ENCODE measurements at regions not wholly inside any gene's neighbourhood (a gene's known extent, or its start where the extent isn't known, plus 50 kb on each side); places are given as distances from the start of the nearest gene placed in this dataset.
"Not testable (repeated sequence)": the region's sequence is repeated elsewhere in the genome, so short reads cannot be mapped to it uniquely, and the experiment has no call there.

- Histone ChIP-seq H3K4me1 (ENCODE audit: insufficient read depth, low read length, poor library complexity, severe bottlenecking) (no peaks in the 10 kb centered on the region), H4K20me1 (ENCODE audit: insufficient read depth, low read length) (no peaks in the 10 kb centered on the region), H3K36me3 (ENCODE audit: insufficient read depth, low read length) (no peaks in the 10 kb centered on the region), H3K9me3 (ENCODE audit: low read length) (no peaks in the 10 kb centered on the region), H3K79me2 (ENCODE audit: insufficient read depth, low read depth, low read length) (no peaks in the 10 kb centered on the region), H3K9me2 (ENCODE audit: insufficient read depth, low read length) (no peaks in the 10 kb centered on the region), H3K27ac (ENCODE audit: low read depth, low read length, poor library complexity, severe bottlenecking) (no peak overlapping the region), H3K4me2 (ENCODE audit: low read length) (no peak overlapping the region), H2AFZ (ENCODE audit: low read length) (no peak overlapping the region), H3K4me3 (ENCODE audit: low read depth, low read length, poor library complexity, severe bottlenecking) (no peak overlapping the region)
- POLR2A ChIA-PET, result no interaction called here
- CTCF ChIA-PET (ENCODE audit: unreplicated experiment), result no interaction called here
- no TSS peak for BruUV-seq (replicated peaks)
- DNase-seq (ENCODE audit: low spot score), result no peak
- intact Hi-C loops (cut with micrococcal nuclease; ENCODE audit: unreplicated experiment), result no loop called here
- TF ChIP-seq EZH2phosphoT487 (IDR thresholded peaks at IDR 0.05; ENCODE audit: borderline replicate concordance, low read depth, low read length) (no peak), CTCF (conservative IDR thresholded peaks at IDR 0.05; ENCODE audit: low read length) (no peak)
Measured at GRCh38 chr9:22840641-22841040, 394.0 kb downstream of the DMRTA1 start.

DNA sequence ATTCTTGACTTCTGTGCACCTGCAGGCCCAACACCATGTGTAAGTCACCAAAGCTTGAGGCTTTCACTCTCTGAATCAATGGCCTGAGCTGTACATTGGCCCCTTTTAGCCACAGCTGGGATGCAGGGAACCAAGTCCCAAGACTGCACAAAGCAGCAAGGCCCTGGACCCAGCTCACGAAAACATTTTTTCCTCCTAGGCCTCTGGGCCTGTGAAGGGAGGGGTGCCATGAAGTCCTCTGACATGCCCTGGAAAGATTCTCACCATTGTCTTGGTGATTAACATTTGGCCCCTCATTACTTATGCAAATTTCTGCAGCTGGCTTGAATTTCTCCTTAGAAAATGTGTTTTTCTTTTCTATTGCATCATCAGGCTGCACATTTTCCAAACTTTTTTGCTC, 398.6 kb downstream of the DMRTA1 start:
- intact Hi-C loops (cut with micrococcal nuclease; ENCODE audit: unreplicated experiment); H3K79me2 ChIP-seq (ENCODE audit: insufficient read depth, low read depth, low read length): not testable (repeated sequence)

GRCh38 chr9:22855980-22856379, 409.4 kb downstream of the DMRTA1 start:
- no peaks in the 10 kb centered on the region for H4K20me1 ChIP-seq (ENCODE audit: insufficient read depth, low read length)
- no peak overlapping the region for H3K4me3 ChIP-seq (ENCODE audit: low read depth, low read length, poor library complexity, severe bottlenecking)
- intact Hi-C loops (cut with micrococcal nuclease; ENCODE audit: unreplicated experiment), result no loop called here
- H3K27ac ChIP-seq (ENCODE audit: low read depth, low read length, poor library complexity, severe bottlenecking), result no peak overlapping the region
- no peaks in the 10 kb centered on the region for H3K9me2 ChIP-seq (ENCODE audit: insufficient read depth, low read length)
- ChIA-PET POLR2A (no interaction called here), CTCF (ENCODE audit: unreplicated experiment) (no interaction called here)
- H2AFZ ChIP-seq (ENCODE audit: low read length), result no peak overlapping the region
- H3K9me3 ChIP-seq (ENCODE audit: low read length), result no peaks in the 10 kb centered on the region
- no peak overlapping the region for H3K4me2 ChIP-seq (ENCODE audit: low read length)
- no peak for DNase-seq (ENCODE audit: low spot score)
- no peaks in the 10 kb centered on the region for H3K79me2 ChIP-seq (ENCODE audit: insufficient read depth, low read depth, low read length)
- no peaks in the 10 kb centered on the region for H3K4me1 ChIP-seq (ENCODE audit: insufficient read depth, low read length, poor library complexity, severe bottlenecking)
- no peak for TF ChIP-seq CTCF (conservative IDR thresholded peaks at IDR 0.05; ENCODE audit: low read length)
- no peak for TF ChIP-seq EZH2phosphoT487 (IDR thresholded peaks at IDR 0.05; ENCODE audit: borderline replicate concordance, low read depth, low read length)
- no TSS peak for BruUV-seq (replicated peaks)
- no peaks in the 10 kb centered on the region for H3K36me3 ChIP-seq (ENCODE audit: insufficient read depth, low read length)

More for the DNA sequence above, 398.6 kb downstream of the DMRTA1 start:
- H3K4me2 ChIP-seq (ENCODE audit: low read length); H3K27ac ChIP-seq (ENCODE audit: low read depth, low read length, poor library complexity, severe bottlenecking); H4K20me1 ChIP-seq (ENCODE audit: insufficient read depth, low read length); H3K36me3 ChIP-seq (ENCODE audit: insufficient read depth, low read length); POLR2A ChIA-PET; CTCF ChIA-PET (ENCODE audit: unreplicated experiment); H2AFZ ChIP-seq (ENCODE audit: low read length); DNase-seq (ENCODE audit: low spot score); H3K9me3 ChIP-seq (ENCODE audit: low read length); H3K9me2 ChIP-seq (ENCODE audit: insufficient read depth, low read length); BruUV-seq (replicated peaks); H3K4me3 ChIP-seq (ENCODE audit: low read depth, low read length, poor library complexity, severe bottlenecking); H3K4me1 ChIP-seq (ENCODE audit: insufficient read depth, low read length, poor library complexity, severe bottlenecking): not testable (repeated sequence)

All from OCI-LY7 (cell line).